Endothelial cell of umbilical vein (primary cell): ENCODE measurements at regions not wholly inside any gene's neighbourhood (a gene's known extent, or its start where the extent isn't known, plus 50 kb on each side); places are given as distances from the start of the nearest gene placed in this dataset.

Experiments used
- BruUV-seq: library from RNA; stranded (reverse); fragments of 400-500 nt; replicated peaks from 2 replicates; lab custom pipeline; 2021; lab: Mats Ljungman, UMichigan
- CTCF ChIA-PET: fragments of 300-600, 350-600 bp; sonication (Branson Sonifier 250); formaldehyde crosslinking; loops from one replicate; lab custom pipeline; 2021; ENCODE audit warnings: antibody characterized with exemption, inconsistent platforms; lab: Charles Lee
- POLR2A ChIA-PET: fragments of 300-600, 350-600 bp; sonication (Branson Sonifier 250); formaldehyde crosslinking; loops from one replicate; lab custom pipeline; 2021; ENCODE audit warnings: antibody characterized with exemption, inconsistent platforms; lab: Charles Lee
- DNase-seq: peaks from one replicate; pipeline ENCODE4 v3.0.0-alpha.2; 2011; ENCODE audit warnings: low read depth, low spot score
- FAIRE-seq: peaks from 2 replicates; lab custom pipeline; 2011; peaks lifted over from hg19 to GRCh38; lab: Jason Lieb, UNC
- H2AFZ ChIP-seq: 2 replicates; pipeline ENCODE4 v1.6.0; 2012; ENCODE audit warnings: low read depth, low read length, control low read depth, inconsistent platforms
- H3K27ac ChIP-seq: 2 replicates; pipeline ENCODE4 v1.5.1; 2011; ENCODE audit warnings: low read depth, mild to moderate bottlenecking, control low read depth, low read length, moderate library complexity; ENCODE audit not compliant: insufficient read depth
- H3K27me3 ChIP-seq, 2 experiments: 2 replicates each; pipeline versions ENCODE4 v1.6.0 to v1.6.1; 2011; ENCODE audit warnings: low read length in 2 of 2, mixed read lengths in 1 of 2; ENCODE audit not compliant: control insufficient read depth in 2 of 2, insufficient read depth in 2 of 2
- H3K36me3 ChIP-seq, 2 experiments: 2 replicates in 1 of 2; 3 replicates in 1 of 2; pipeline ENCODE4 v1.5.1; 2011; ENCODE audit warnings: low read length in 2 of 2, mild to moderate bottlenecking in 1 of 2, moderate library complexity in 1 of 2; ENCODE audit not compliant: control insufficient read depth in 2 of 2, insufficient read depth in 2 of 2; ENCODE audit errors: extremely low read depth in 1 of 2
- H3K4me1 ChIP-seq: 3 replicates; pipeline ENCODE4 v1.5.1; 2011; ENCODE audit warnings: mild to moderate bottlenecking, low read length; ENCODE audit not compliant: control insufficient read depth, insufficient read depth; ENCODE audit errors: extremely low read depth
- H3K4me2 ChIP-seq: 2 replicates; pipeline ENCODE4 v1.6.1; 2011; ENCODE audit warnings: low read length, control low read depth, mixed read lengths; ENCODE audit not compliant: insufficient read depth
- H3K4me3 ChIP-seq, 3 experiments: fragments of 200-600 bp in 1 of 3; sonication (generic), shearing (Covaris generic) in 1 of 3; replicated peaks in 1 of 3; 2 replicates each; pipeline ENCODE4 v1.5.1; 2011 to 2016; ENCODE audit warnings: control low read depth in 3 of 3, low read length in 3 of 3, mild to moderate bottlenecking in 2 of 3, inconsistent platforms in 1 of 3, low read depth in 1 of 3, moderate library complexity in 1 of 3; ENCODE audit not compliant: insufficient read depth in 1 of 3
- H3K79me2 ChIP-seq: 2 replicates; pipeline ENCODE4 v1.6.0; 2012; ENCODE audit warnings: low read length, inconsistent platforms; ENCODE audit not compliant: control insufficient read depth, insufficient read depth
- H3K9ac ChIP-seq: replicated peaks from 2 replicates; pipeline ENCODE3; 2011; ENCODE audit warnings: low read length, control low read depth; ENCODE audit not compliant: insufficient read depth; ENCODE audit errors: extremely low read depth
- H3K9me1 ChIP-seq: replicated peaks from 3 replicates; pipeline ENCODE4 v1.6.0; 2011; ENCODE audit warnings: mild to moderate bottlenecking, low read length; ENCODE audit not compliant: control insufficient read depth, insufficient read depth; ENCODE audit errors: extremely low read depth
- H3K9me3 ChIP-seq: replicated peaks from 2 replicates; pipeline ENCODE4 v1.5.1; 2012; ENCODE audit warnings: low read length, inconsistent platforms; ENCODE audit not compliant: control insufficient read depth, insufficient read depth
- H4K20me1 ChIP-seq: replicated peaks from 2 replicates; pipeline ENCODE3; 2011; ENCODE audit warnings: mild to moderate bottlenecking, low read length; ENCODE audit not compliant: control insufficient read depth, insufficient read depth; ENCODE audit errors: extremely low read depth
- CTCF ChIP-seq, 2 donors: IDR thresholded peaks; 1 replicate in 1 of 2; 2 replicates in 1 of 2; pipeline ENCODE4 v1.5.1; 2011; ENCODE audit warnings: low read length in 2 of 2, mild to moderate bottlenecking in 2 of 2, moderate library complexity in 2 of 2, control low read depth in 1 of 2, inconsistent platforms in 1 of 2, low read depth in 1 of 2; ENCODE audit not compliant: insufficient read depth in 1 of 2; ENCODE audit errors: extremely low read depth in 1 of 2
- EZH2 ChIP-seq: IDR thresholded peaks from 2 replicates; pipeline ENCODE4 v1.6.1; 2012; ENCODE audit warnings: borderline replicate concordance, low read depth, mild to moderate bottlenecking, moderate library complexity, low read length, inconsistent platforms; ENCODE audit not compliant: severe bottlenecking
- FOS ChIP-seq: IDR thresholded peaks from 2 replicates; pipeline ENCODE4 v1.6.1; 2011; ENCODE audit warnings: mild to moderate bottlenecking, low read length, moderate library complexity, borderline replicate concordance; ENCODE audit not compliant: insufficient read depth
- GATA2 ChIP-seq: IDR thresholded peaks from 2 replicates; pipeline ENCODE4 v1.7.0; 2011; ENCODE audit warnings: low read depth, mild to moderate bottlenecking, moderate library complexity, mixed read lengths, low read length; ENCODE audit not compliant: insufficient read length, insufficient read depth
- JUN ChIP-seq: IDR thresholded peaks from 2 replicates; pipeline ENCODE4 v1.6.1; 2011; ENCODE audit warnings: borderline replicate concordance, low read depth; ENCODE audit not compliant: insufficient read length, insufficient read depth
- MAX ChIP-seq: IDR thresholded peaks from 2 replicates; pipeline ENCODE4 v1.6.1; 2011; ENCODE audit not compliant: insufficient read depth, insufficient read length
- MYC ChIP-seq: IDR thresholded peaks from one replicate; pipeline ENCODE4 v1.6.1; 2011; ENCODE audit warnings: mild to moderate bottlenecking, low read depth, low read length
- POLR2A ChIP-seq: IDR thresholded peaks from 2 replicates; pipeline ENCODE4 v1.6.1; 2012; ENCODE audit warnings: low read depth, mild to moderate bottlenecking, control low read depth, low read length
- POLR2AphosphoS5 ChIP-seq: IDR thresholded peaks from 2 replicates; pipeline ENCODE4 v1.6.1; 2012; ENCODE audit warnings: low read depth, mild to moderate bottlenecking, control low read depth, low read length, moderate library complexity; ENCODE audit not compliant: insufficient read depth
- dilution Hi-C: fragments of 300-500 bp; cut with MboI; formaldehyde crosslinking; loops from one replicate; pipeline ENCODE4 v1.15.0; 2019; ENCODE audit warnings: low sequenced_read_pairs; ENCODE audit not compliant: extremely low pct_ligation_motif_present
- intact Hi-C: fragments of 100-400 bp; cut with micrococcal nuclease; formaldehyde crosslinking; loops from one replicate; pipeline ENCODE4 v1.10.0; 2022

GRCh38 chr2:21438949-21439348 lies 315.2 kb downstream of the TDRD15 start:
- Histone ChIP-seq H3K4me3 (no peak overlapping the region), H2AFZ (no peak overlapping the region), H3K9me3 (no peaks in the 10 kb centered on the region), H4K20me1 (no peaks in the 10 kb centered on the region), H3K79me2 (no peaks in the 10 kb centered on the region), H3K4me2 (no peak overlapping the region), H3K4me1 (no peaks in the 10 kb centered on the region), H3K36me3 (no peaks in the 10 kb centered on the region), H3K9ac (no peak overlapping the region), H3K27me3 (no peaks in the 10 kb centered on the region), H3K27ac (no peak overlapping the region), H3K9me1 (no peaks in the 10 kb centered on the region)
- dilution Hi-C loops (no loop called here), intact Hi-C loops (no loop called here)
- no peak for FAIRE-seq
- no peak for TF ChIP-seq EZH2
- no peak for TF ChIP-seq CTCF (IDR thresholded peaks at IDR 0.05; ENCODE audit: extremely low read depth in 1 of 2, insufficient read depth in 1 of 2, low read depth in 1 of 2, low read length in 2 of 2)
- TF ChIP-seq POLR2AphosphoS5, result no peak
- TF ChIP-seq POLR2A, result no peak
- TF ChIP-seq FOS, result no peak
- TF ChIP-seq MYC, result no peak
- TF ChIP-seq MAX, result no peak
- TF ChIP-seq GATA2, result no peak
- no peak for TF ChIP-seq JUN
- POLR2A ChIA-PET, result no interaction called here
- DNase-seq, result no peak
- CTCF ChIA-PET, result no interaction called here
- BruUV-seq, result no TSS peak
